NCI-H526 (cell line): ENCODE measurements at regions not wholly inside any gene's neighbourhood (a gene's known extent, or its start where the extent isn't known, plus 50 kb on each side); places are given as distances from the start of the nearest gene placed in this dataset.

Experiments
- DNase-seq, 2 experiments: peaks; one replicate each; lab custom pipeline; 2025; lab: John Stamatoyannopoulos, UW

DNA sequence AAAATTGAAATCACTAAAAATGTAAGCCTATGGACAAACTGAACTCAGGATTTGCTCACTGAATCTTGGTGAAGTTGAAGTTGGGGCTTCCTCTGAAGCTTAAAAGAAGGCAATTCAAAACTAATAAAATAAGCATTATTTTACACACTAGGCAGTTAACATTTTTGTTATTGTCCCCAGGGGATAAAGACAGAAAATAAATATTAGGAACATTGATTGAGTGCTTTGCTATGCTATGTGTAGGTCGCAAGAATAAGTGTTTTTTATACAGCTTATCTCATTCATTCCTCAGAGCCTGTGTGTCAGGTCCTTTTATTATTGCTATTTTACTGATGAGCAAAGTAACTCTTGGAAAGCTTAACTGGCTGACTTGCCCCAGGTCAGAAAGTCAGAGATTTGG, 82.2 kb downstream of the ZNF608 start:
- no peak for DNase-seq

DNA sequence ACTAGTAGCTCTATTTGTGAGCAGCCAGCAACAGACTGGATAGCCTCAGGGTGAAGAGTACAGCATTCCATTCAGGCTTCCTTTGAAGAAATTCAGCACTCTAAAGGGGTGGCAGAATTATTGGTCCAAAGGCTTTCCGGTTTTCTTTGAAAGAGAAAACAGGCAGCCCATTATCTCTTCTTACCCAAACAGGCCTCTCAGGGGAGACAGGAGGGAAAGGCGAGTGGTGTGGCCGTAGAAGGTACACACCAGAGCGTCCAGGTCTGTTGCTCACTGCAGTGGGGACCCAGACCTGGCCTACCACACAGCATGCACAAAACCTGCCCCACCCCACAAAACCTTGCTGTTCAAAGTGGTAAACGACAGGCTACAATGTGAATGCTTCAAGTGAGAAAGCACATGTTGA, 83.3 kb downstream of the ZNF608 start:
- peak; percentile 19 to 35 for DNase-seq

DNA sequence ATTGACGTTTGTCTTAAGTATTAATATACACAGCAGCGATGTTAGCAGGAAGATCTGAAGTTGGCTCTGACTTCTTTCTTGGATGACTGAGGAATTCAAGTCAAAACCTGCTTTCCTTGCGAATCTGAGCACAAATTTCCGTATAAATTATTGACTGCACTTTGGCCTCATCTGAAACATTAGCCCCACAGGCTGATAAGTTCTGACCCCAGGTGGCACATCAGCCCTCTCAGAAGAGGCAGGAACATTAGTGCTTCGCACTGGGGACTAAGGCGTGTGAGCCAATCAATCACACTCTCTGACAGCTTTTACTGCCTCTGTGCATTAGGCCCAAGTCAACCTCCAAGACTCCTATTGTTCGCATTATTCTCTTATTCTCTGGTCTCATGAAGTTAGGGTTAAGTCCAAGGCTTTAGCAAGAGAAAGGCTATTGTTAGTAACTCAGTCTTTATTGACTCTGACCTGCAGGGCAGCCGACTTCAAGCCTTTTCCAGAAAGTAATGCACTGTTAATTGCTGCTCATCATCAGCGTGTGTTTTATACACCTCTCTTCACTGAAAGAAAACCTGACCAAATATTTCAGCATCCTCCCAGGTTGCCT, 84.2 kb downstream of the ZNF608 start:
- DNase-seq = peak; percentile 76 to 79

DNA sequence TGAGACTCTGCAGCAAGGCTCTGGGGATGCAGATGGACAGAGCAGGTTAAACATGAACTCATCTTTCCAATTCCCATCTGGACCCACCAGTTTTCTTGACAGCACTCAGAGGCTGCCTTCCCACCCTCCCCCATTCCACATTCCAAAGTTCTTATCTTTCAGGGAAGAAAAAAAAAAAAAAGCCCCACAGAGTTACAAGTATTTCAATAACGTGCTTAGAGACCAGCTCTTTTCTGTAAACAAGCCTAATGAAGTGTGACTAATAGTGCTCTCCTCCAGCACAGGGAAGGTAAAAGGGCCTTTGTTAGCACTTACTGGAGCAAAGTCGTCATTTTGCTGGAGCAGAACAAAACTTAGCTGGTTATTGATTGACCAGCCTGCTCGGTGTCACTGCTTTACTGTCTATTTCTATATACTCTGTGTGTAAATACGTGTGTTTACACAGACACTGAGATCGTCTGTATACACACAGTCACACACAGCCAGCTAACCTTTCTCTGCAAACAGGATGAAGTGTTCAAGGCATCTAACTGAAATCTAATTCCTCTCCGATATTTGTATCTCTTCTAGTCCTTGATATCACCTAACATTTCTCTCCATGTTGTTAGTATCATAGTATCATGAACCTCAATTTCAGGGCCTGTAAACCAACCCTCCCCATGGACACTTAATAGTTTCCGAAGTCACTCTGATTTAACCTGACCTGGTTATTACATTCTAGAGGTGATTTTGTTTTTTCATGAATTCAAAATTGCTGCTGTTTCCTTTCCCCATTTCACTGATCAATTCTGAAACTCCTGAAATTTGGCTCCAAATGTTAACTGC, 84.9 kb downstream of the ZNF608 start:
- DNase-seq = peak; percentile 94 to 97

DNA sequence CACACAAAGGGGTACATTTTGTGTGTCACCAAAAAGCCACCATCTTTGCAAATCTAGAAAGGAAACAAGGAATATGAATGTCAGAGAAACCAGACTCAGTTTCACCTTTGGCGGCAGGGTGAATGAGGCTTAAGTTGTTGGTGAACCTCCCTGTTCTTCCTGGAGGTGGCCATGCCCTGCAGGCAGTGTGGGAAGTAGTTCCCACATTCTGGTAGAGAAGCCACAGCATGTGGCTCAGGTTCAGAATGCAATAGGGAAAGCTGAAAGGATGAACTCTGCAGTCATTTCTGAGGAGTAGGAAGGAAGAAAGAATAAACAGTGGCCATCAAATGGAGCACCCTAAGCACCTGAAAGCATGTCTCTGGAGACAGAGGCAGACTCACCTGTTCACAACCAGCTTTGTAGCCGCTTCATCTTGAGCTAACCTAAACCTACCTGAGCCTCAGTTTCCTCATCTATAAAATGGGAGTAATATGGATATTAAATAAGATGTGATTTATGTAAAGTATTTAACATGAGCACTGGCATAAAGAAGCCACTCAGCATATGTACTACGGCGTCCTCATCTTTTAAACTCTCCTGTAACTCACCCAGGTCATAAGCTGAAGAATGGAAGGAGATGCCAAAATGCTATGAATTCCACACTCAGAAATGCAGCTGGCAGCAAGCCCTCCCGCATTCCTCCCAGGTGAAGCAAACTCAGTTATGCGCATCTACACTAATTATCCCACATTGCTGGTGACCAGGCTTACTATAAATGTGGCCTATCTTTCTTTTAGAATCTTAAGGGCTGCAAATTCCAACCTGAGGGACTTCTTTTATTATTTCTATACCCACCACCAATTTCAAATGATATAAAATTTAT, 86.0 kb downstream of the ZNF608 start:
- DNase-seq = peak in 1 of 2 experiments; percentile 28

DNA sequence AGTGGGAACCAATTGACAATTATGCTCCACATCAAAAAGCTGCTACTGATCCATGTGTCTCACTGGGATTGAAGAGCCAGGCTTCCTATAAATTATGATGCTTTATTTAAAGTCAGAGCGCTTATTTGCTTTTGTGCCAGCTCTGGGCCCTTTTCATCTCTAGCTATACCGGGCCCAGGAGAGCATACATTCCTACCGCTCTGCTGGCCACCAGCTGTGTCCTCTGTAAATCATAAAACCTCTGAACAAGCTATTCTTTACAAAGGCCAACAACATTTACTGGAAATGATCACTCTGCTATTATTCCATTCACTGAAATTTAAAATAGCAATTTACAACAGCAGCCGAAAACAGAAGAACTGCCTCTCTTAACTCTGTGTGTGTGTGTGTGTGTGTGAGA, 86.6 kb downstream of the ZNF608 start:
- DNase-seq = peak; percentile 36 to 55

DNA sequence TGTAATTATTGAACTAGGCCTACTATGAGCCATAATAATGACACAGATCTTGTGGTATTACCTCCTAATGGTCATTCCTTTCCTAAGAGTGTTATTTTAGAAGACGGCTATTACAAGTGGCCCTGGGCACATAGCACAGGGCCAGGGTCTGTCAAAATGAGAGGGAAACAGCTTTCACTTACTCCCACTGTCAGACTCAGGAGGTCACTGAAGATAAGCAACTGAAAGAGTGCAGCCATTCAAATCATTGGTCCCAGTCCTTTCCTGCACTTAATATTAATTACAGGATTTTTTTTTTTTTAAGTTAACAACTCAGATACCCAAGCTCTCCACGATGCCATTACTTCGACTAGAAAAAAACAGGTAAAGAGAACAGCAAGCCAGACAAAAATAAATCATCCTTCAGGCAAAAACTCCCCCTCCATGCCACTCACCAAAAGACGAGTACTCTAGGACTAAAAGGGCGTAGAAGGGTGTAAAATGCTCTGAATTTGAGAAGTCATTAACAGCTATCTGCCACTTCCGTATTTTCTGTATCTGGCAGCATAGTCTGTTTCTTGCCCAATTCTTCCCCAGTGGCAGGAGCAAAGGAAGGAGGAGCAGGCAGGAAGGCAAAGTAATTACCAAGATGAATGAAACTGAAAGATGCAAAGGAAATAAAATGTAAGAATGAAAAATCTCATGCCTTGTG, 87.4 kb downstream of the ZNF608 start:
- peak in 1 of 2 experiments; percentile 11 for DNase-seq

DNA sequence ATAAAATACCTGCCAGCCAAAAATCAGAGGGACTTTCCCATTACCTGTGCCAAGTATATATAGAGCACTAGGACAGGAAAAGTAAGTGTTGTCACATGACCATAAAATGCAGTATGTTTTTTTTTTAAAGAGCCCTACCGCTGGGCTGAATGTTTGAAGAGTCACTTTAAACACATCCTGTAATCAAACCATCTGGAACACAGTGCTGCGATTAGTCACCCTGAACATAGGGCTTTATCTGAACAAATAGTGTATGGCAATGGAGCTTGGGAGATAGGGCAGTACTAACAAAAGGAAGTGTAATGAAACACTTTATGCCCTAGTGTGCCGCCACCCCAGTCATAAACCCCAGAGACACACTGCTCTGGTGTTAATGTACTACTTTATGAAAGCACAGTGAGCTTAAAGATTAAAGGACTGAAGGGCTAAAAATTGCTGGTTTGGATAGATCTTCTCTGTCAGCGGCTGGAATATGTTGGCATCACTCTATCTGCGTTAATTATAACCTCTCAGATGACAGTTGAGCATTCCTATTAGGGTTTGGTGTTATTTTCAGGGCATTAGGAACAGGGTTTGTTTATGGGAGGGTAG, 90.4 kb downstream of the ZNF608 start:
- peak; percentile 53 to 58 for DNase-seq

DNA sequence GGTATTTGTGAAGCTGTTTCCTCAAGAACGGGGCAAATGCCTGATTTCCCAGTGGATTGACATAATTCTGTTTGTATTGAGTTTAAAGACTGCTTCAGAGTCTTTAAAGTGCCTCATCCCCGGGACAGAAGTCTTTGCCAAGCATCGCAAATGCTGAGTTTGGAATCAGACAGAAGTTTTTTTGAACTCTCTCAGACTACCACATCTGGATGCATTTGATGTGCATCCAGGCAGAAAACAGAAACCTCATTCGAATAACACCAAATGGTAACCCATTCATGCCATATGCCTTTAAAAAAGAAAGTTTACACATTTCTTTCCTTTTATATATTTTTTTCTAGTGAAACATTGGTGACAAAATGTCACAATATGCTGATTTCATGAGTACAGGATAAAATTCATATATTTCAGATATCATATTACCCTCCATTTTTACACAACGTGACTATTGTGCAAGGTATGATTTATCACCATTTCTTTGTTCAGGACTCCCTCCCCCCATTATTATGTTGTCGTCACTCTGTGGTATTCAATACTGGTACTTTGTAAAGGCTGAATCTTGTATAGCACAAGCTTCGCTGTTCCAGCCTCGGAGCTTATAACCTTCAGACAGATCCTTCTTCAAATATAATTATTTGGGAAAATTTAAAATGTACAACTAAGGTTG, 91.1 kb downstream of the ZNF608 start:
- DNase-seq = no peak

DNA sequence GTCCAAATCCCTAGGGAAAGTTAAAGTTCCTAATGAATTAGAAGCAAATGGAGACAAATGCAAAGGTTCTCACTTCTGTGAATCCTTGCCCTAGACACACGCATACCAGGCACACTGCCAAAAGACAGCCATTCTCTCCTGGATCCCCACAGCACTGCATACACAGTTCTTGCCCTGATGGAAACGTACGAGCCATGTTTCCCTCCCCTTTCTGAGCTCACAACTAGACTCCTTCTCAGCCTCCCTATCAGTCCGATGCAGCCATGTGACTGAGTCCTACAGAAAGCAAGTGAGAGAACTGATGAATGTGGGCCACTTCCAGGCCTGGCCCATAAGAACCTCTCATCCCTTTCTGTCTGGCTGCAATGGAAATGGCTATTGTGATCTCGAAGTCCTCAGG, 92.0 kb downstream of the ZNF608 start:
- no peak for DNase-seq

DNA sequence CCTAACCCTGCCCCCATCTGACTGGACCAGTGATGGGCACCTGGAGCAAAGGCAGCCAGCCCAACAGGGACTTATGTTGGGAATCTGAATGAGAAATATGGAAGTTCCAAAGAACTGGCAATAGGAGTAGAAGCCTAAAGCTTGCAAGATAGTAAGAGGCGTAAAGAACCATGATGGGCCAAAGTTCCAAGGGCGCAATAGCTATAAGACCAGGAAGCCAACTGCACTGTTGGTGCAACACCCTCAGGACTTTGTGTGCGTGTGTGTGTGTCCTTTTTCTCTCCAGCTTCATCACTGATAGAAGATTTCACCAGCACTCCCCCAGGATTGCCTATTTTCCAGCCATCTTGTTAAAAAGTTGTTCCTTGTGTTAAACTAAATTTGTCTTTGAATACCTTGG, 92.8 kb downstream of the ZNF608 start:
- DNase-seq = no peak

DNA sequence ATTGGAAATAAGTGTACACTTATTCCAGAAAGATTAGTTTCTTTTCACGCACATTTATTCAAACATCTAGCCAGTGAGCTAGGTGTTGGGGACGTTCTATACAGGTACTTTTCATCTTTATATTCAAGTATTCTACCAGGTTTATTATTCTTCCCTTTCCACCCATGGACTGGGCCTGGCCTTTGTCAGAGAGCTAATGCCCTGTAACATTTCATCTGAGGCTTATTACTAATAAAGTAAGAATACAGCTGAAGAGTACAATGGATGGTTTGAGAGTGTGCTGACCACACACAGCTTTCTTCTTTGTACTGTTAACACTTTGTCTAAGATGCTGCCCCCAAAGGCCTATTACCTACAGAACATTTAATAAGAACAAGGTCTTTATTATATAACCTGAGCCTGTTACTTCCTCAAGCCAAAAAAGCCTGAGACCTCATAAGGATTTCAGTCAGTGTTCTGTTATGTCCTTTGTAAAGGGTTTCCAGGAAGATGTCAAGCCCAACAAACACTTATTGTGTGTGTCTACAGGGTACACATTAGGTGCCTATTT, 93.5 kb downstream of the ZNF608 start:
- no peak for DNase-seq

DNA sequence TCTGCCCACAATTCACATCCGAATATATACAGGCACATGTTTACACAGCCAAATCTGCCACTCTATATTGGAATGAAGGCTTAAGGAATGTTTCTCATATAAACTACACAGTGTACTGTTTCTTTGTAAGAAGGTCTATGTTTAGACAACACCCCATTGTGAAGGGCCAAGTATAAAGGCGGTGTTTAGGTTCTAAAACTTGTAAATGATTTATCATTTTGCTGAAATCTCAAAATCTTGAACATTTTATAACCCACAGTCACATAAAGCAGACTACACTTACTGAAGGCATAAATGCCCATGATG, 94.0 kb downstream of the ZNF608 start:
- DNase-seq = peak; percentile 71 to 83

DNA sequence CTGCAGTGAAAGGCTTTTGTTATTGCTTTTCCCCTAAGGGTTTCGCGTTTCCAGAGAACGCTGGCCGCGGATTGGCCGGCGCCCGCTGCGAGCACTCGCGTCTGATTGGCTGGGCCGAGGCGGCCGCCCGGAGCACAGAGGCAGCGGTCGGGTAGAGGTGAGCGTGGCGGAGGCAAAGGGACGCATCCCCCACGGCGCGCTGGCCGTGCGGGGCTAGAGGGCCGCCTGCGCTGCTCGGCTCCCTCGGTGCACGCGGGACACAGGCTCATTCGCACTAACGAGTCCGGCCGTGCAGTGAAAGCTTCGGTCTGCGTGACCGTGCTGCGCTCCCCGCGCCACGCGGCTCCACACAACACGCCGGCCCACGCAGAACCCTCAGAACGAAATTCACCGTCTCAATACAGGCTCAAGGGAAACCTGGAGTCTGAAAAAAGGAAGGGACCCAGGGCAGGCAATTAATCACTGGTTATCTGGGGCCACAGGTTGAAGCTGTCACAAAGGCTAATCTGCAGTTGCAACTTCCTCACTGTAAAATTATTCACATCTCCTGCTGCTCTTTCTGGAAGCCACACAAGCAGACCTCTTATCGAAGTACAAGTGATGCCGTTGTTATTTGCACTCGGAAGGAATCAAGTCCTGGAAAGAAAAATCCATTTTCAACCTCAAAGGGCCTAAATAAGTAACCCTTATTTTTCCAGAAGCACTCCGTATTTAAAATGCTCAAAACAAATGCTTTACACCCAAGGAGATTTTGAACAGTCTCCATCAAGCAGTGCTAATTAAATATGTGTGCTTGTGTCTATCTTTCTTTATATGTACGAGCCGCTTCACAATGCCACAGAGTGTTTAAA, 94.6 kb downstream of the ZNF608 start:
- DNase-seq = peak; percentile 41 to 81

DNA sequence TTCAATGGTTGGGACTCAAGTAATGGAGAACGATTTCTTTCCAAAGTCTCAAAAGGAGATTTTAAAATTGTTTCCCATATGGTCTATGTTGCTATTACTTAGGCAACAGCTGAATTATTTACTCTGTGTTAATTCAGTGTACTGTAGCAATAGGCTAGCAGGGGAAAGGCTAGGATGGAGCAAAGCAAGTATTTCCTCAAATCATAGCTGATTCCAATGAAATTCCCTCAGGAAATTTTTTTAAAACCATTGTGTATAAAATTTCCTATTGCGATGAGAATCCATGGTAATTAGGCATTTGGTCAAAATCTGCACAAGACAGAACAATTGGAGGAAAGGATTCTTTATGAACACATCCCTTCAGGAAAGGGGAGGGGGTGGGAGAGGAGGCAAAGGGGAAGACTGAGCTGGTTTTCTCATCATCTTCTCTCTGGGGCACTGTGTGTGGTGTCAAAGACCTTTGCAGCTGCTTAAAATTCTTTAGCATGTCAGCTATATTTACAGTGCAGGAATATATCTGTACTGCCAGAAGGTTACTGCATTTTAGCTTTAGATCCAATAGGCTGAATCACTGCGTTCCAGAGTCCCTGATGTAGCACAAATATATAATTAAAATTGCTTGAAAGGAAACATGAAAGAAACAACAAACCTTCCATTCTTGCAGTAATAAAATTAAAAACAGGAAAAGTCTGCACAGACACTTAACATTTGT, 95.3 kb downstream of the ZNF608 start:
- DNase-seq = no peak

DNA sequence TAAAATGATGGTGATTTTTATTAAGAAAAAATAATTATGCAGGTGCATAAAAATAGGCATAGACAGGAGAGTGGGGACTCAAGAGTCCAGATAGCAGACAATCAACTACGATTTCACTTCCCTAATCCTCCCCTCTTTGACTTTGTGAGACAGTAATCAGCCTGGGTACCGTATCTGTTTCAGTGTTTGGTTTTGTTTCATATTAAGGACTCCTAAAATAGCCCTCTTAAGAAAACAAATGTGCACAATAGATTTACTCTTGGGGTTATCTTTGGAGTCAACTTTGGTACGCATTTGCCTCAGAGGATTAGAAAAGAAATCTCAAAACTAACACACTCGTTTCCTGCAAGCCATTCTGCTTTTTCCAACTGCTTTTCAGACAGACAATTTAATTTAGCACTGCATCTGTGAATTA, 96.3 kb downstream of the ZNF608 start:
- no peak for DNase-seq

DNA sequence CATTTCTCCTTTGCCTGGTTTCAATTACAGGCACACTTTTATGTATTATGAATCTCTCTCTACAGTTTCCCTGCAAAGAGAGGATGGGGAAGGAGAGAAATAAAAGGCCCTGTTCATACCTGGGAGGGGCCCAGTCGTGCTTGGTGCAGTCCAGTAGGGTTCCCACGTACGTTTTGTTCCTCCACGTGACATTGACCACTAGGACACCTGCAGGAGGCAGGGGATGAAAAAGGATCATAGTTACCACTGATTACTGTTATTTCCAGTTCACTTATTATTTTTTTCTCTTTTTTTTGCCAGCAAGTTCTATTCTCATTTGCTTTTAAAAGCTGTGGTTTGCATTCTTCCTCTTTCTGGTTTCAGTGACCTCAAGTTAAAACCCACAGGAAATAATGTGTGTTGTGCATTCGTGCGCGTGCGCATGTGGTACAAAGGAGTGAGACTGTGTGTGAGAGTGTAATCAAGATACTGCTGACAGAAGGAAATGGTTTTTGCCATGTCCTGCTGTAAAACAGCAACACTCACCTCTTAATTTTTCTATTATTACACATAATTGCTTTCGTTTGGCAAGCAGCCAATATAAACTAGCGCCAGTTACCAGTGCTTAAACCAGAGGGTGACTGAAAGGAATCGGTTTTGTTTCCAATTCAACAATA, 96.8 kb downstream of the ZNF608 start:
- DNase-seq = peak in 1 of 2 experiments; percentile 12

DNA sequence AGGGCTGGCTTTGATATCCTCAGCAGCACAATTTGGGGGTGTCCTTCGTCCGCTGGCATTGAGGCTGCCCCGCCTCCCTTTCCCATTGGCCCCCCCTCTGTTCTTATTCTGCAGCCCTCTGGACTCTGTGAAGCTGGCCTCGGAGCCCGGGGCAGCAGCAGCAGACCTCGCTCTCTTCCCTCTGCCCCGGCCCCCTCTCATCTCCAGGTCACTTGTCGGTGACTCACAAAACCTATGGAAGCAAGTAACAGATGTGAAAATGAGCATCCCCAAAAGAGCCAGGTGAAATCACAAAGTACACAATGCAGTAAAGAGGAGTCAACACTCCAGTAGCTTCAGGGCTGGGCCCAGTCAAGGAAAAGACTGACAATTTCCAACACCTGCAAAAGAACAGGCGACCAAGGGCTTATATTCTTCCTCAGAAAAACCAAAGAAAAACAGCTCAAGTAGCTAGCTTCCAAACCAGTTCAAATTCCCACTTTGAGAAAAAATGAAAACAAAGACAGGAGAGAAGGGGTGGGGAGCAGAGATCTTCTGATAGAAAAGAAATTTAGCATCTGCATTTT, 97.5 kb downstream of the ZNF608 start:
- no peak for DNase-seq

DNA sequence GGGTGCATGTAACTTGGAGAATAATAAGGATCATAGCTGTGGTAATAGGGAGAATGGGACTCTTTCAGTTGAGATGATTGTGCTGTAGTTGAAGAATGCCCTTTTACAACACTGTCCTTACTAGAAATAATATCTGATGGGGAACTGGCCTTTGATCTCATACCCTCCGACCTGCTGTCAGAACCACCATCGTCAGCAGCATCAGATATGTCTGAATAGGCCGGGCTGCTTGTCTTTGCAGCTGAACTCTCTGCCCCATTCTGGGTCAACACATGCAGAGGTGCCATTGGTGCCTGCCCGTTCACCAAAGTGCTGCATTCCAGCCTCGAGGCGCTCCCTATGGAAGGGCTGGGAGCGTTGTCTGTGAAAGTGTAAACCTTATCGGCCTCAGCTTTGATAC, 99.1 kb downstream of the ZNF608 start:
- DNase-seq = no peak
